H1 (cell line): ENCODE measurements at regions not wholly inside any gene's neighbourhood (a gene's known extent, or its start where the extent isn't known, plus 50 kb on each side); places are given as distances from the start of the nearest gene placed in this dataset.

ENCODE experiments used
- BCL11A ChIP-seq, 2 experiments: IDR thresholded peaks; one replicate each; pipeline ENCODE4 v1.6.1; 2011; ENCODE audit warnings: low read depth in 2 of 2, low read length in 2 of 2, mild to moderate bottlenecking in 2 of 2
- ZNF274 ChIP-seq: IDR thresholded peaks from 2 replicates; pipeline ENCODE4 v1.7.0; 2012; ENCODE audit warnings: low read length, borderline replicate concordance; ENCODE audit errors: extremely low read depth

- TF ChIP-seq BCL11A (IDR thresholded peaks at IDR 0.05; ENCODE audit: low read depth in 2 of 2, low read length in 2 of 2), result no peak
- TF ChIP-seq ZNF274, result no peak
Measured at GRCh38 chr1:69401879-69402278, 165.8 kb upstream of the LRRC7 start (continued).
